ENCODE measurements at regions not wholly inside any gene's neighbourhood (a gene's known extent, or its start where the extent isn't known, plus 50 kb on each side); places are given as distances from the start of the nearest gene placed in this dataset.
"Not testable (repeated sequence)": the region's sequence is repeated elsewhere in the genome, so short reads cannot be mapped to it uniquely, and the experiment has no call there.

- peaks cover 86% of the 10 kb centered on the region for H3K9me3 ChIP-seq (ENCODE audit: control insufficient read depth, insufficient read depth, low read length)
- H3K27ac ChIP-seq (ENCODE audit: low read depth, low read length); DNase-seq (ENCODE audit: low read depth, low spot score); CTCF ChIA-PET; H3K4me3 ChIP-seq (ENCODE audit: low read depth, low read length); POLR2A ChIA-PET; H3K27me3 ChIP-seq (ENCODE audit: control insufficient read depth, insufficient read depth, low read length): not testable (repeated sequence)
These were observed 281.9 kb downstream of the GOLGA6L6 start for GRCh38 chr15:20259559-20260190.

GRCh38 chr15:20256394-20256793 is 285.2 kb downstream of the GOLGA6L6 start:
- H3K27ac ChIP-seq (ENCODE audit: low read depth, low read length); POLR2A ChIA-PET; CTCF ChIA-PET; H3K27me3 ChIP-seq (ENCODE audit: control insufficient read depth, insufficient read depth, low read length); DNase-seq (ENCODE audit: low read depth, low spot score); H3K4me3 ChIP-seq (ENCODE audit: low read depth, low read length): not testable (repeated sequence)
- peaks cover 80% of the 10 kb centered on the region for H3K9me3 ChIP-seq (ENCODE audit: control insufficient read depth, insufficient read depth, low read length)

DNA sequence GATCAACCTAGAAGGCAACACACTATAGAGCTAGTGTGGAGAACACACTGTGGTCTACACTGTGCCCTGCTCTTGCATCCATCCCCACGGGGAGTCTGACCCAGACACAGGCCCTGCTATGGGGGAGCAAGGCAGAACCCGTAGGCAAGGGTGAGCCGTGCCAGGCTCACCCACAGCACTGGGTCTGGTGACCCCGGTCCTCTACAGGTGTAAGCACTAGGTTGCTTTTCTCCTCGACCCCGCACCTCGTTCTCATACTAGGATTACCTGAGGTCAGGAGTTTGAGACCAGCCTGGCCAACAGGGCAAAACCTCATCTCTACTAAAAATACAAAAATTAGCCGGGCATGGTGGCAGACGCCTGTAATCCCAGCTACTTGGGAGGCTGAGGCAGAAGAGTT is 286.0 kb downstream of the GOLGA6L6 start:
- H3K27ac ChIP-seq (ENCODE audit: low read depth, low read length); CTCF ChIA-PET; H3K4me3 ChIP-seq (ENCODE audit: low read depth, low read length); POLR2A ChIA-PET; H3K27me3 ChIP-seq (ENCODE audit: control insufficient read depth, insufficient read depth, low read length); DNase-seq (ENCODE audit: low read depth, low spot score): not testable (repeated sequence)
- peaks cover 82% of the 10 kb centered on the region for H3K9me3 ChIP-seq (ENCODE audit: control insufficient read depth, insufficient read depth, low read length)

- H3K4me3 ChIP-seq (ENCODE audit: low read depth, low read length); DNase-seq (ENCODE audit: low read depth, low spot score); POLR2A ChIA-PET; H3K27ac ChIP-seq (ENCODE audit: low read depth, low read length); CTCF ChIA-PET; H3K27me3 ChIP-seq (ENCODE audit: control insufficient read depth, insufficient read depth, low read length): not testable (repeated sequence)
- peaks cover 81% of the 10 kb centered on the region for H3K9me3 ChIP-seq (ENCODE audit: control insufficient read depth, insufficient read depth, low read length)
These were observed 288.5 kb downstream of the GOLGA6L6 start for GRCh38 chr15:20253047-20253615.

DNA sequence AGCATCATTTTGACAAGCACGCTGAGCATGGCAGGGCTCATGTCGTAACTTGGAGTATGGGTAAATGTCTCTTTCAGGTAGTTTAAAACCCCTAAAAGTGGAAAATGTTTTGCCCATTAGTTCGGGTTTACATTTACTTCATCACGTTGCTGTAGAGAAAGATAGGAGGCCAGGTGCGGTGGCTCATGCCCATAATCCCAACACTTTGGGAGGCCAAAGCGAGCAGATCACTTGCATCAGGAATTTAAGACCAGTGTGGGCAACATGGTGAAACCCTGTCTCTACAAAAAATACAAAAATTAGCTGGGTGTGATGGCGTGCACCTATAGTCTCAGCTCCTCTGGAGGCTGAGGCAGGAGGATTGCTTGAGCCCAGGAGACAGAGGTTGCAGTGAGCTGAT is 289.6 kb downstream of the GOLGA6L6 start:
- CTCF ChIA-PET; H3K27me3 ChIP-seq (ENCODE audit: control insufficient read depth, insufficient read depth, low read length); DNase-seq (ENCODE audit: low read depth, low spot score); H3K4me3 ChIP-seq (ENCODE audit: low read depth, low read length); H3K27ac ChIP-seq (ENCODE audit: low read depth, low read length); POLR2A ChIA-PET: not testable (repeated sequence)
- H3K9me3 ChIP-seq (ENCODE audit: control insufficient read depth, insufficient read depth, low read length): peaks cover 78% of the 10 kb centered on the region

DNA sequence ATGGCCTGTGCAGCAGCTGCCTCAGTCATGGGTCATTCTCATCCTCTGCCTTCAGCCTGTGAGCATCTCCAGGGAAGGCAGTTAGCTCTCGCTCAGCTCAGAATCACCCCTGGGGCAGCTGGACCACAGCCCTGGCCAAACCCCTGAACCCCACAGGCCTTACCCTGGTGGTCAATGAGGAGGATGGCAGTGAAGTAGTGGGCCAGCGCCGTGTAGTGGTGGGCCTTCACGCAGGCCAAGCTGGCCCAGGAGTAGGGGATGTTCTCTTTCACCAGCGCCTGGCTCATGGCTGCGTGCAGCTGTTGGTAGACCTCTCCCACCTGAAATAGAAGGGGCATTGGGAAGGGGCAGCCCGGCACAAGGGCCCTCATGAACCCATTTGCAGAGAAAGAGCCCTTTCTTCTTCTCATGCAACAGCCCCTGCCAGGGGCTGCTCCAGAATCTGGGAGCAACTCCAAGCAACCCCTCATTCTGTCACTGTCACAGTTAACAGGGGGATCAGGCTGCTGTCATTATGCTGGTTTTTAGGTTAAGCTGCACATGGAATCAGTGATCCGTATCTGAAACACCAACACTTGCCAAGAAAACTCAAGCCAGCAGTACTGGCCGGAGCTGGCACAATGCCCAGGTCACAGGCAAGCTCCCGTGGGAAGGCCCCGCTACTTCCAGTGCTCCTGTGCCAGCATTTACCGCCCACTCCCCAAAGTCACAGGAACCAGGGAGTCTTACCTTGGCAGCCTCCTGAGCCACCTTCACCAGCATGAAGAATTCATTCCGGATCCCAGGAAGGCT is 290.2 kb downstream of the GOLGA6L6 start:
- H3K4me3 ChIP-seq (ENCODE audit: low read depth, low read length); POLR2A ChIA-PET; DNase-seq (ENCODE audit: low read depth, low spot score); H3K27ac ChIP-seq (ENCODE audit: low read depth, low read length); H3K27me3 ChIP-seq (ENCODE audit: control insufficient read depth, insufficient read depth, low read length); CTCF ChIA-PET: not testable (repeated sequence)
- H3K9me3 ChIP-seq (ENCODE audit: control insufficient read depth, insufficient read depth, low read length): peaks cover 77% of the 10 kb centered on the region

- H3K27ac ChIP-seq (ENCODE audit: low read depth, low read length); H3K4me3 ChIP-seq (ENCODE audit: low read depth, low read length); DNase-seq (ENCODE audit: low read depth, low spot score); CTCF ChIA-PET; POLR2A ChIA-PET; H3K27me3 ChIP-seq (ENCODE audit: control insufficient read depth, insufficient read depth, low read length): not testable (repeated sequence)
- H3K9me3 ChIP-seq (ENCODE audit: control insufficient read depth, insufficient read depth, low read length): peaks cover 76% of the 10 kb centered on the region
These were observed 291.4 kb downstream of the GOLGA6L6 start for GRCh38 chr15:20250206-20250605.

DNA sequence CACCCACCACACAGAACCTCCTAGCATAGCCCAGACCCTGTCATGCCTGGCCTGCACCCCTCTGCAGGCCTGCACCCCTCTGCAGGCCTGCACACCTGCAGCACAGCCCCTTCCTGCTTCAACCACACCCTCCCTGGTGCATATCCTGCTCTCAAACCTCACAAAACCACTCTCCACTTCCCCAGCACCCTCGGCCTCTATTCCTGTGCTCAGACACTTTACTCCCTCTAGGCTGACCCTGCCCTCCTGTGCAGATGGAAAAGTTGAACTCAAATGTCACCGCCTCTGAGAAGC is 292.0 kb downstream of the GOLGA6L6 start:
- H3K27me3 ChIP-seq (ENCODE audit: control insufficient read depth, insufficient read depth, low read length); DNase-seq (ENCODE audit: low read depth, low spot score); POLR2A ChIA-PET; H3K27ac ChIP-seq (ENCODE audit: low read depth, low read length); H3K4me3 ChIP-seq (ENCODE audit: low read depth, low read length); CTCF ChIA-PET: not testable (repeated sequence)
- peaks cover 78% of the 10 kb centered on the region for H3K9me3 ChIP-seq (ENCODE audit: control insufficient read depth, insufficient read depth, low read length)

- H3K27ac ChIP-seq (ENCODE audit: low read depth, low read length); H3K27me3 ChIP-seq (ENCODE audit: control insufficient read depth, insufficient read depth, low read length); H3K4me3 ChIP-seq (ENCODE audit: low read depth, low read length); POLR2A ChIA-PET; DNase-seq (ENCODE audit: low read depth, low spot score); CTCF ChIA-PET: not testable (repeated sequence)
- H3K9me3 ChIP-seq (ENCODE audit: control insufficient read depth, insufficient read depth, low read length): peaks cover 83% of the 10 kb centered on the region
These were observed 293.2 kb downstream of the GOLGA6L6 start for GRCh38 chr15:20248434-20248833.

DNA sequence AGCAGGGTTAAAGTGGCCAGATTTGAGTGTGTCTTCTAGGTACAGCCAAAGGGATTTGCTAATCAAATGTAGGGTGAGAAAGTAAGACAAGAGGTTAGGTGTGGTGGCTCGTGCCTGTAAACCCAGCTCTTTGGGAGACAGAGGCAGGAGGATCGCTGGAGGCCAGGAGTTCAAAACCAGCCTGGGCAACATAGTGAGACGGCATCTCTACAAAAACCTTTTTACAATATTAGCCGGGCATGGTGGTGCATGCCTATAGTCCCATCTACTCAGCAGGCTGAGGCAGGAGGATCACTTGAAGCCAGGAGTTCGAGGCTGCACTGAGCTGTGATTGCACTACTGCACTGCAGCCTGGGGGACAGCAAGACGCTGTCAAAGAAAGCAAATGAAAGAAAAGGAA is 294.5 kb downstream of the GOLGA6L6 start:
- H3K9me3 ChIP-seq (ENCODE audit: control insufficient read depth, insufficient read depth, low read length): peaks cover 85% of the 10 kb centered on the region

GRCh38 chr15:20246624-20247023 is 295.0 kb downstream of the GOLGA6L6 start:
- H3K27ac ChIP-seq (ENCODE audit: low read depth, low read length); CTCF ChIA-PET; H3K27me3 ChIP-seq (ENCODE audit: control insufficient read depth, insufficient read depth, low read length); POLR2A ChIA-PET; DNase-seq (ENCODE audit: low read depth, low spot score); H3K4me3 ChIP-seq (ENCODE audit: low read depth, low read length): not testable (repeated sequence)
- peaks cover 85% of the 10 kb centered on the region for H3K9me3 ChIP-seq (ENCODE audit: control insufficient read depth, insufficient read depth, low read length)

More for the DNA sequence above, 294.5 kb downstream of the GOLGA6L6 start:
- H3K27ac ChIP-seq (ENCODE audit: low read depth, low read length); DNase-seq (ENCODE audit: low read depth, low spot score); CTCF ChIA-PET; POLR2A ChIA-PET; H3K4me3 ChIP-seq (ENCODE audit: low read depth, low read length); H3K27me3 ChIP-seq (ENCODE audit: control insufficient read depth, insufficient read depth, low read length): not testable (repeated sequence)

DNA sequence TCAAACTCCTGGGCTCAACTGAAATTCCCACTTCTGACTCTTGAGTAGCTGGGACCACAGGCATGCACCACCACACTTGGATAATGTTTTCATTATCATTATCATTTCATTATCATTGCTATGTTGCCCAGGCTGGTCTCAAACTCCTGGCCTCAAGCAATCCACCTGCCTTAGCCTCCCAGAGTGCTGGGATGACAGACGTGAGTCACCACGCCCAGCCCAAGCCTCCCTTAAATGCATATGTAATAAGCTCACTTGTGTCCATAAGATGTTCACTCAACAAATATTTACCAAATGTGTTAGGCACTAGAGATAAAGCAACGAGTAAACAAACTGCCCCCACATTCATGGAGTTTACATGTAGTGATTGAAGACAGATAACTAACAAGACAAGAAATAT is 295.7 kb downstream of the GOLGA6L6 start:
- H3K27me3 ChIP-seq (ENCODE audit: control insufficient read depth, insufficient read depth, low read length); H3K27ac ChIP-seq (ENCODE audit: low read depth, low read length); H3K4me3 ChIP-seq (ENCODE audit: low read depth, low read length); CTCF ChIA-PET; POLR2A ChIA-PET; DNase-seq (ENCODE audit: low read depth, low spot score): not testable (repeated sequence)
- peaks cover 85% of the 10 kb centered on the region for H3K9me3 ChIP-seq (ENCODE audit: control insufficient read depth, insufficient read depth, low read length)

Data from AG04450 (cell line).